HG02571 (cell line): ENCODE measurements at regions not wholly inside any gene's neighbourhood (a gene's known extent, or its start where the extent isn't known, plus 50 kb on each side); places are given as distances from the start of the nearest gene placed in this dataset.

Experiments used
- ATAC-seq: cut with Tn5 transposase; IDR thresholded peaks from one replicate; pipeline ENCODE4 v1.9.1; 2021; ENCODE audit warnings: mild to moderate bottlenecking, moderate library complexity; ENCODE audit not compliant: unreplicated experiment

GRCh38 chr1:98084188-98084587 is 163.4 kb upstream of the DPYD start:
- ATAC-seq, result no peak

GRCh38 chr1:98081944-98082343 is 161.1 kb upstream of the DPYD start:
- ATAC-seq, result no peak

GRCh38 chr1:98078596-98078995 is 157.8 kb upstream of the DPYD start:
- ATAC-seq, result no peak

- ATAC-seq, result no peak
Observed at GRCh38 chr1:98077691-98078090, 156.9 kb upstream of the DPYD start.

- ATAC-seq, result no peak
Observed at GRCh38 chr1:98075626-98076025, 154.8 kb upstream of the DPYD start.

- ATAC-seq, result no peak
Observed at GRCh38 chr1:98073823-98074222, 153.0 kb upstream of the DPYD start.

GRCh38 chr1:98073106-98073505 is 152.3 kb upstream of the DPYD start:
- ATAC-seq, result no peak

- no peak for ATAC-seq
Observed at GRCh38 chr1:98072047-98072446, 151.2 kb upstream of the DPYD start.

- no peak for ATAC-seq
Observed at GRCh38 chr1:98068016-98068415, 147.2 kb upstream of the DPYD start.

GRCh38 chr1:98066911-98067310 is 146.1 kb upstream of the DPYD start:
- no peak for ATAC-seq

GRCh38 chr1:98059620-98060019 is 138.8 kb upstream of the DPYD start:
- ATAC-seq, result no peak

GRCh38 chr1:98058676-98059075 is 137.8 kb upstream of the DPYD start:
- ATAC-seq, result no peak

GRCh38 chr1:98057236-98057910 is 136.5 kb upstream of the DPYD start:
- no peak for ATAC-seq

GRCh38 chr1:98056781-98057180 is 135.9 kb upstream of the DPYD start:
- ATAC-seq, result no peak

GRCh38 chr1:98055457-98055856 is 134.6 kb upstream of the DPYD start:
- no peak for ATAC-seq

- ATAC-seq, result no peak
Observed at GRCh38 chr1:98054786-98055185, 134.0 kb upstream of the DPYD start.

- ATAC-seq, result no peak
Observed at GRCh38 chr1:98054367-98054701, 133.5 kb upstream of the DPYD start.

- peak; percentile 97 for ATAC-seq
Observed at GRCh38 chr1:98053471-98054366, 132.9 kb upstream of the DPYD start.

- ATAC-seq, result no peak
Observed at GRCh38 chr1:98051065-98051675, 130.3 kb upstream of the DPYD start.

- no peak for ATAC-seq
Observed at GRCh38 chr1:98049370-98050135, 128.7 kb upstream of the DPYD start.

GRCh38 chr1:98048751-98049325 is 128.0 kb upstream of the DPYD start:
- ATAC-seq, result no peak
